DOHH2 (cell line): ENCODE measurements at regions not wholly inside any gene's neighbourhood (a gene's known extent, or its start where the extent isn't known, plus 50 kb on each side); places are given as distances from the start of the nearest gene placed in this dataset.

Experiments
- H3F3A ChIP-seq: fragments of 200-600 bp; sonication (generic), shearing (Covaris generic); 2 replicates; pipeline ENCODE4 v1.6.0; 2016; ENCODE audit warnings: antibody characterized with exemption, mild to moderate bottlenecking; ENCODE audit not compliant: control insufficient read depth, insufficient read depth
- H3K27ac ChIP-seq: fragments of 200-600 bp; sonication (generic); 2 replicates; pipeline ENCODE4 v1.5.1; 2014; ENCODE audit warnings: low read depth, mild to moderate bottlenecking, low read length, moderate library complexity
- H3K27me3 ChIP-seq: fragments of 200-600 bp; sonication (generic); 2 replicates; pipeline ENCODE4 v1.6.1; 2014; ENCODE audit warnings: mild to moderate bottlenecking, low read length, mixed read lengths; ENCODE audit not compliant: control insufficient read depth
- H3K36me3 ChIP-seq: fragments of 200-600 bp; sonication (generic); 2 replicates; pipeline ENCODE4 v1.6.1; 2014; ENCODE audit warnings: mild to moderate bottlenecking, low read length, moderate library complexity, mixed read lengths; ENCODE audit not compliant: control insufficient read depth
- H3K4me1 ChIP-seq: fragments of 200-600 bp; sonication (generic); 2 replicates; pipeline ENCODE4 v1.6.1; 2014; ENCODE audit warnings: mild to moderate bottlenecking, low read length, mixed read lengths; ENCODE audit not compliant: control insufficient read depth
- H3K4me2 ChIP-seq: fragments of 200-600 bp; sonication (generic); 2 replicates; pipeline ENCODE4 v1.6.0; 2014; ENCODE audit warnings: mild to moderate bottlenecking, low read length, moderate library complexity
- H3K4me3 ChIP-seq: fragments of 200-600 bp; sonication (generic); 2 replicates; pipeline ENCODE4 v1.5.1; 2014; ENCODE audit warnings: mild to moderate bottlenecking, low read length, mixed read lengths
- H3K79me2 ChIP-seq: fragments of 200-600 bp; sonication (generic); 2 replicates; pipeline ENCODE4 v1.6.1; 2014; ENCODE audit warnings: mild to moderate bottlenecking, low read length, mixed read lengths; ENCODE audit not compliant: control insufficient read depth
- H3K9me2 ChIP-seq: fragments of 200-600 bp; sonication (generic); replicated peaks from 2 replicates; pipeline ENCODE4 v1.6.1; 2014; ENCODE audit warnings: mild to moderate bottlenecking, low read length, mixed read lengths; ENCODE audit not compliant: control insufficient read depth
- H3K9me3 ChIP-seq: fragments of 200-600 bp; sonication (generic); 2 replicates; pipeline ENCODE4 v1.6.1; 2014; ENCODE audit warnings: antibody characterized with exemption, low read length, mixed read lengths; ENCODE audit not compliant: control insufficient read depth, insufficient read depth
- H4K20me1 ChIP-seq: fragments of 200-600 bp; sonication (generic); 2 replicates; pipeline ENCODE4 v1.6.0; 2014; ENCODE audit warnings: low read depth, mild to moderate bottlenecking, antibody characterized with exemption, low read length, moderate library complexity; ENCODE audit not compliant: control insufficient read depth, insufficient read depth
- EZH2phosphoT487 ChIP-seq: fragments of 200-600 bp; sonication (generic); IDR thresholded peaks from 2 replicates; pipeline ENCODE4 v1.6.1; 2017; ENCODE audit warnings: borderline replicate concordance, mild to moderate bottlenecking, antibody characterized with exemption, low read length, moderate library complexity, mixed read lengths
- TF ChIP-seq, protein P1 (sequence below): fragments of 200-600 bp; sonication (generic); IDR thresholded peaks from one replicate; pipeline ENCODE4 v1.5.1; 2014; ENCODE audit warnings: antibody characterized with exemption, mild to moderate bottlenecking, low read depth, low read length; ENCODE audit not compliant: poor library complexity, severe bottlenecking

DNA sequence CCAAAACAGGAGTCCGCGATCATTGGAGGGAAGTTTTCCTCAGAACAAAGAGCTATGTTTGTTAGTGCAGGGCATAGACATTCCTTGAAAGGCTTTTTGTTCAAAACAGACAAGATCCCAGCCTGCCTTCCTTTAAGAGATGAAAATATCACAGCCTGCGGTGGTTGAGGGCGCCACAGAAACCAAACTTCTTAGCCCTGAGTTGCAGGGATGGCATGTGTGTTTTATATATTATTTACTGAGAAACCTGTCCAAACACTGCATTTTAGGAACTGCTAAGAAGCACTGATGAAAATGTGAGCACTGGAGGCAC is 57.5 kb upstream of the TMEM178A start:
- Histone ChIP-seq H3K9me3 (no peaks in the 10 kb centered on the region), H3K27ac (no peak overlapping the region), H3K27me3 (peaks cover 4% of the 10 kb centered on the region; the same call in 1 of the 2 replicates), H3K4me2 (no peak overlapping the region), H4K20me1 (no peaks in the 10 kb centered on the region), H3K4me1 (peaks cover 10% of the 10 kb centered on the region), H3K79me2 (no peaks in the 10 kb centered on the region), H3K4me3 (no peak overlapping the region), H3F3A (no peaks in the 10 kb centered on the region), H3K36me3 (no peaks in the 10 kb centered on the region), H3K9me2 (no peaks in the 10 kb centered on the region)
- TF ChIP-seq EZH2phosphoT487 = no peak
- TF ChIP-seq, protein P1, sequence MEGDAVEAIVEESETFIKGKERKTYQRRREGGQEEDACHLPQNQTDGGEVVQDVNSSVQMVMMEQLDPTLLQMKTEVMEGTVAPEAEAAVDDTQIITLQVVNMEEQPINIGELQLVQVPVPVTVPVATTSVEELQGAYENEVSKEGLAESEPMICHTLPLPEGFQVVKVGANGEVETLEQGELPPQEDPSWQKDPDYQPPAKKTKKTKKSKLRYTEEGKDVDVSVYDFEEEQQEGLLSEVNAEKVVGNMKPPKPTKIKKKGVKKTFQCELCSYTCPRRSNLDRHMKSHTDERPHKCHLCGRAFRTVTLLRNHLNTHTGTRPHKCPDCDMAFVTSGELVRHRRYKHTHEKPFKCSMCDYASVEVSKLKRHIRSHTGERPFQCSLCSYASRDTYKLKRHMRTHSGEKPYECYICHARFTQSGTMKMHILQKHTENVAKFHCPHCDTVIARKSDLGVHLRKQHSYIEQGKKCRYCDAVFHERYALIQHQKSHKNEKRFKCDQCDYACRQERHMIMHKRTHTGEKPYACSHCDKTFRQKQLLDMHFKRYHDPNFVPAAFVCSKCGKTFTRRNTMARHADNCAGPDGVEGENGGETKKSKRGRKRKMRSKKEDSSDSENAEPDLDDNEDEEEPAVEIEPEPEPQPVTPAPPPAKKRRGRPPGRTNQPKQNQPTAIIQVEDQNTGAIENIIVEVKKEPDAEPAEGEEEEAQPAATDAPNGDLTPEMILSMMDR = no peak

DNA sequence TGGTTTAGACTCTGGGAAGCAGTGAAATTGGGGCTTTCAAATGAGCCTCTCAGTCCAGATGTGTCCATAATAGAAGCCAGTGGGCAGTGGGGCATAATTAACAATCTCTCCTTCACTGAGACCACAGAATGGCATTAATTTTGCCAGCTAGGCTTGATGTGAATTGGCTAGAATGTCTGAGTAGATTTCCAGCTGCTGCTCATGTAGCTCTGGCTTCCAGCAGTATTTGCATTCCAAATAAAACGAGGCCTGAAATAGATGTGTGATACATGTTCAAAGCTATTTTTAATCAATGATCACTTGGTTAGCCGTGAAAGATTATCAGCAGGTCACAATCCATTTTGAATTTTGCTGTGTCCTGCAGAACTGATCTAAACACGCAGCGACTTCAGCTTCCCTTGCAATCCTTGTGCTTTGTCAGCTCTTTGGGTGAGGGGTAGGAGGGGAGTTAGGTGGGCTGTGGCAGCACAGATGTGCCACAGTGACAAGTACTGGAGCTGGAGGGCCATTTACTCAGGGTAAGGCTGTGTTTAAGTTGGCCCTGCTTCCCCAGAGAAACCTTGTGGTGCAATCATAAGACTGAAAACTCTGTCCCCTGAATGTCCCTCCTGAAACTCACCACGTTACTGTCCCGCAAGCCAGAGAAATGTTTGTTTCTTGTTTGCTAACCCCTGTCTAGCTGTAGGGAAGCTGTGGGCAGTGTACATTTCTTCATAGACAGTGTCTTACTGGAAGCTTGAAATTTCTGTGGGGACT is 56.9 kb upstream of the TMEM178A start:
- H3K36me3 ChIP-seq = no peaks in the 10 kb centered on the region
- H3K27ac ChIP-seq = no peak overlapping the region
- H3K9me2 ChIP-seq = no peaks in the 10 kb centered on the region
- H3K4me2 ChIP-seq = no peak overlapping the region
- no peaks in the 10 kb centered on the region for H3K9me3 ChIP-seq
- H4K20me1 ChIP-seq = no peaks in the 10 kb centered on the region
- H3K27me3 ChIP-seq = peaks cover 3% of the 10 kb centered on the region; the same call in 1 of the 2 replicates
- H3K4me1 ChIP-seq = peaks cover 12% of the 10 kb centered on the region
- H3F3A ChIP-seq = no peaks in the 10 kb centered on the region
- no peak for TF ChIP-seq EZH2phosphoT487
- no peak overlapping the region for H3K4me3 ChIP-seq
- no peaks in the 10 kb centered on the region for H3K79me2 ChIP-seq

DNA sequence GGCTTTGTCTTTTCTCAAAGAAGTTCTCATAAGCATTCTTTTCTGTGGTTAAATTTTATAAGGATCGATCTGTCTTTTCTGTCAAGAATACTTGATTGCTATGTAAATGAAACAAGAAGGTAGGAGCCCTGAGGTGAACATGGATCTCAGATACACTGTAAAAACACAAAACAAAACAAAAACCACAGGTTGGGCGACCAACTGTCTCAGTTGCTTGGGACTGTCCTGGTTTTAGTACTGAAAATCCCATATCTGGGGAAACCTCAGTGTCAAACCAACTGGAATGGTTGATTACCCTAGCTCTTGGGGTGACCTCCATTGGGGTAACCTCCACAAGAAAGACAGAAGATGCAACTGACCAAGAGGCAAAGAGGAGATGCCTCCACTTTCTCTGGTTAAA is 55.8 kb upstream of the TMEM178A start:
- no peaks in the 10 kb centered on the region for H3K36me3 ChIP-seq
- no peaks in the 10 kb centered on the region for H3F3A ChIP-seq
- no peaks in the 10 kb centered on the region for H3K9me2 ChIP-seq
- H3K27me3 ChIP-seq = peaks cover 3% of the 10 kb centered on the region; the same call in 1 of the 2 replicates
- no peak overlapping the region for H3K27ac ChIP-seq
- no peaks in the 10 kb centered on the region for H3K79me2 ChIP-seq
- no peak overlapping the region for H3K4me2 ChIP-seq
- H3K4me3 ChIP-seq = no peak overlapping the region
- H4K20me1 ChIP-seq = no peaks in the 10 kb centered on the region
- H3K9me3 ChIP-seq = no peaks in the 10 kb centered on the region
- TF ChIP-seq, protein P1 = no peak
- H3K4me1 ChIP-seq = peaks cover 12% of the 10 kb centered on the region

DNA sequence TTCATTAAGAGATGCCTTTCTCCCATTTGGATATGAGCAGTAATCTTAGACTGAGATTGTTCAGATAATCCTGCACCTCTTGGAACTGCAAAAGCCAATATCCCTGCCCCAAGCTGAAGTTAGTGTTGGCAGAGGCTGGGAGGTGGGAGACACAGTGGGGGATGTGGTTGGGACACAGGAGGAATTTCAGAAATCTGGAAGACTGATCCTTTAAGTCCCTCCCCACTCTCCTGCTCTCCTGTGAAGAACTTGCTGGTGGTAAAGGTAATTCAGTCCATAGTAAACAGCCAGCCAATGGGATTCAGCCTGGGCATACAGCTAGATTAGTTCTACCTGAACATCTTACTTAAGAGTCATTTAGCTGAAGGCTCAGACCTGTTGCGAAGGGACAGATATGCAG is 50.0 kb upstream of the TMEM178A start:
- Histone ChIP-seq H3K9me3 (no peaks in the 10 kb centered on the region), H3K9me2 (no peaks in the 10 kb centered on the region), H4K20me1 (no peaks in the 10 kb centered on the region), H3K36me3 (no peaks in the 10 kb centered on the region), H3K27me3 (peaks cover 2% of the 10 kb centered on the region; the same call in 1 of the 2 replicates), H3F3A (no peaks in the 10 kb centered on the region), H3K27ac (no peak overlapping the region), H3K4me2 (no peak overlapping the region), H3K4me1 (peaks cover 12% of the 10 kb centered on the region), H3K79me2 (no peaks in the 10 kb centered on the region), H3K4me3 (no peak overlapping the region)
- no peak for TF ChIP-seq EZH2phosphoT487
- TF ChIP-seq, protein P1 = no peak
